CD14-positive monocyte (primary cell): ENCODE measurements at regions not wholly inside any gene's neighbourhood (a gene's known extent, or its start where the extent isn't known, plus 50 kb on each side); places are given as distances from the start of the nearest gene placed in this dataset.

Experiments
- DNase-seq, 3 donors: peaks; one replicate each; pipeline ENCODE4 v3.0.0-alpha.2; 2011 to 2022
- H2AFZ ChIP-seq: 2 replicates; pipeline ENCODE4 v1.6.0; 2012; ENCODE audit warnings: mild to moderate bottlenecking, low read depth, low read length, inconsistent platforms; ENCODE audit not compliant: insufficient read depth, poor library complexity, severe bottlenecking
- H3K27ac ChIP-seq, 2 donors: 1 replicate in 1 of 2; 2 replicates in 1 of 2; pipeline ENCODE4 v1.5.1; 2012 to 2013; ENCODE audit warnings: low read length in 2 of 2, control low read depth in 1 of 2, inconsistent platforms in 1 of 2, low read depth in 1 of 2, mild to moderate bottlenecking in 1 of 2
- H3K27me3 ChIP-seq, 2 donors: one replicate each; pipeline versions ENCODE4 v1.6.0 to v1.6.1; 2011 to 2013; ENCODE audit warnings: low read length in 2 of 2; ENCODE audit not compliant: control insufficient read depth in 2 of 2, insufficient read depth in 2 of 2
- H3K36me3 ChIP-seq, 2 donors: replicated peaks in 1 of 2; 1 replicate in 1 of 2; 2 replicates in 1 of 2; pipeline versions ENCODE4 v1.5.1 to v1.6.1; 2012 to 2013; ENCODE audit warnings: low read length in 2 of 2, control low read depth in 1 of 2, inconsistent platforms in 1 of 2, mild to moderate bottlenecking in 1 of 2; ENCODE audit not compliant: insufficient read depth in 2 of 2, control insufficient read depth in 1 of 2
- H3K4me1 ChIP-seq, 2 donors: 1 replicate in 1 of 2; 2 replicates in 1 of 2; pipeline versions ENCODE4 v1.5.1 to v1.6.1; 2012 to 2013; ENCODE audit warnings: low read length in 2 of 2, control low read depth in 1 of 2, inconsistent platforms in 1 of 2, mild to moderate bottlenecking in 1 of 2, moderate library complexity in 1 of 2; ENCODE audit not compliant: insufficient read depth in 2 of 2, control insufficient read depth in 1 of 2
- H3K4me2 ChIP-seq: replicated peaks from 2 replicates; pipeline ENCODE3; 2012; ENCODE audit warnings: low read length, moderate library complexity, mild to moderate bottlenecking; ENCODE audit not compliant: poor library complexity, severe bottlenecking; ENCODE audit errors: extremely low read depth
- H3K4me3 ChIP-seq, 3 experiments: fragments of 200-600 bp in 1 of 3; sonication (generic) in 1 of 3; replicated peaks in 1 of 3; 1 replicate in 2 of 3; 2 replicates in 1 of 3; pipeline ENCODE4 v1.5.1; 2011 to 2013; ENCODE audit warnings: low read length in 3 of 3, mild to moderate bottlenecking in 3 of 3, control low read depth in 2 of 3, low read depth in 2 of 3, inconsistent platforms in 1 of 3, moderate library complexity in 1 of 3
- H3K79me2 ChIP-seq: 2 replicates; pipeline ENCODE4 v1.6.0; 2012; ENCODE audit warnings: mild to moderate bottlenecking, control low read depth, inconsistent platforms, low read length, moderate library complexity; ENCODE audit not compliant: insufficient read depth
- H3K9ac ChIP-seq: 2 replicates; pipeline ENCODE4 v1.6.0; 2017; ENCODE audit warnings: low read length, mild to moderate bottlenecking; ENCODE audit not compliant: insufficient read depth, poor library complexity, severe bottlenecking
- H3K9me3 ChIP-seq, 2 donors: replicated peaks in 1 of 2; 1 replicate in 1 of 2; 2 replicates in 1 of 2; pipeline versions ENCODE4 v1.5.1 to v1.6.1; 2012 to 2013; ENCODE audit warnings: low read length in 2 of 2, control low read depth in 1 of 2; ENCODE audit not compliant: control insufficient read depth in 1 of 2, insufficient read depth in 1 of 2
- H4K20me1 ChIP-seq: 2 replicates; pipeline ENCODE4 v1.6.0; 2012; ENCODE audit warnings: mild to moderate bottlenecking, low read length, control low read depth, moderate library complexity; ENCODE audit not compliant: insufficient read depth
- H3K27ac Mint-ChIP-seq, 7 donors: one replicate each; pipeline ENCODE4 v1.8.0; 2020; ENCODE audit warnings: mild to moderate bottlenecking in 7 of 7, mixed read lengths in 7 of 7, moderate library complexity in 6 of 7, inconsistent platforms in 2 of 7
- H3K27me3 Mint-ChIP-seq, 3 donors: one replicate each; pipeline ENCODE4 v1.8.0; 2021 to 2022; ENCODE audit warnings: low read depth in 3 of 3, mild to moderate bottlenecking in 3 of 3, mixed read lengths in 3 of 3, moderate library complexity in 3 of 3, inconsistent platforms in 1 of 3
- H3K36me3 Mint-ChIP-seq, 2 donors: one replicate each; pipeline ENCODE4 v1.8.0; 2020; ENCODE audit warnings: mixed read lengths in 2 of 2, inconsistent platforms in 1 of 2, mild to moderate bottlenecking in 1 of 2
- H3K4me1 Mint-ChIP-seq: one replicate; pipeline ENCODE4 v1.8.0; 2020; ENCODE audit warnings: mild to moderate bottlenecking, mixed read lengths
- H3K4me3 Mint-ChIP-seq, 2 donors: one replicate each; pipeline ENCODE4 v1.8.0; 2020; ENCODE audit warnings: mild to moderate bottlenecking in 2 of 2, mixed read lengths in 2 of 2, moderate library complexity in 1 of 2
- H3K9me3 Mint-ChIP-seq, 7 donors: one replicate each; pipeline ENCODE4 v1.8.0; 2020 to 2022; ENCODE audit warnings: mixed read lengths in 7 of 7, mild to moderate bottlenecking in 6 of 7, moderate library complexity in 6 of 7, inconsistent platforms in 2 of 7
- CTCF ChIP-seq: fragments of 200-600 bp; IDR thresholded peaks from one replicate; pipeline ENCODE4 v1.8.0; 2022; ENCODE audit warnings: antibody characterized with exemption, mild to moderate bottlenecking
- WGBS: methylation state at CpG from one replicate; pipeline ENCODE4 v1.1.5; 2013; ENCODE audit warnings: missing lambda C conversion rate; ENCODE audit not compliant: insufficient coverage; 5-methylcytosine and 5-hydroxymethylcytosine counted together
- intact Hi-C, 2 donors: fragments of 100-400 bp; cut with micrococcal nuclease; formaldehyde crosslinking; loops; one replicate each; pipeline versions ENCODE4 v1.15.0 to v1.15.1; 2023

- Histone ChIP-seq H3K4me2 (no peak overlapping the region), H4K20me1 (no peaks in the 10 kb centered on the region), H3K4me1 (no peaks in the 10 kb centered on the region), H3K27ac (no peak overlapping the region), H2AFZ (no peak overlapping the region), H3K27me3 (no peaks in the 10 kb centered on the region), H3K9ac (no peak overlapping the region), H3K36me3 (no peaks in the 10 kb centered on the region), H3K4me3 (no peak overlapping the region), H3K79me2 (no peaks in the 10 kb centered on the region), H3K9me3 (peaks cover 0 to 31% of the 10 kb centered on the region in 2 donors)
- WGBS: 96% methylated on average over 7 of the region's 7 CpGs
- Mint-ChIP-seq H3K27ac (no peak overlapping the region), H3K9me3 (peaks cover 6 to 25% (median 11%) of the 10 kb centered on the region in 7 donors), H3K27me3 (no peaks in the 10 kb centered on the region), H3K4me1 (no peaks in the 10 kb centered on the region), H3K4me3 (no peak overlapping the region), H3K36me3 (no peaks in the 10 kb centered on the region)
- no peak for TF ChIP-seq CTCF
- intact Hi-C loops: no loop called here
- DNase-seq: no peak
Measured at GRCh38 chr9:2934883-2935282, 91.0 kb upstream of the PUM3 start.

GRCh38 chr9:2934241-2934650, 90.4 kb upstream of the PUM3 start:
- Histone ChIP-seq H3K4me2 (no peak overlapping the region), H3K4me1 (no peaks in the 10 kb centered on the region), H3K4me3 (no peak overlapping the region), H3K9me3 (peaks cover 0 to 31% of the 10 kb centered on the region in 2 donors), H4K20me1 (no peaks in the 10 kb centered on the region), H3K36me3 (no peaks in the 10 kb centered on the region), H3K27me3 (no peaks in the 10 kb centered on the region), H3K27ac (no peak overlapping the region), H2AFZ (no peak overlapping the region), H3K79me2 (no peaks in the 10 kb centered on the region), H3K9ac (no peak overlapping the region)
- 84% methylated on average over 6 of the region's 7 CpGs for WGBS
- no peaks in the 10 kb centered on the region for H3K36me3 Mint-ChIP-seq
- no peak overlapping the region for H3K4me3 Mint-ChIP-seq
- no peaks in the 10 kb centered on the region for H3K4me1 Mint-ChIP-seq
- H3K27ac Mint-ChIP-seq: no peak overlapping the region
- peaks cover 6 to 25% (median 10%) of the 10 kb centered on the region in 7 donors for H3K9me3 Mint-ChIP-seq
- no peak for TF ChIP-seq CTCF
- intact Hi-C loops: no loop called here
- no peak for DNase-seq
- no peaks in the 10 kb centered on the region for H3K27me3 Mint-ChIP-seq
